ENCODE measurements at regions not wholly inside any gene's neighbourhood (a gene's known extent, or its start where the extent isn't known, plus 50 kb on each side); places are given as distances from the start of the nearest gene placed in this dataset.

- no peak for DNase-seq (ENCODE audit: extremely low spot score)
- Histone ChIP-seq H3K9me3 (no peaks in the 10 kb centered on the region), H3K27me3 (no peaks in the 10 kb centered on the region), H3K36me3 (no peaks in the 10 kb centered on the region), H3K4me1 (peaks cover 10 to 22% (median 13%) of the 10 kb centered on the region in 4 donors), H3K27ac (replicated peaks in 1 of 4) (no peak overlapping the region), H3K4me3 (no peak overlapping the region)
- intact Hi-C loops (cut with DNase I): no loop called here
- 80% methylated on average over 7 of the region's 11 CpGs for WGBS
- no peak for TF ChIP-seq CTCF (IDR thresholded peaks at IDR 0.05)
- TF ChIP-seq EP300 (IDR thresholded peaks at IDR 0.05): no peak
- no peak for TF ChIP-seq POLR2AphosphoS5 (IDR thresholded peaks at IDR 0.05)
- no peak for TF ChIP-seq POLR2A (IDR thresholded peaks at IDR 0.05; ENCODE audit: low read depth)
Measured at GRCh38 chr2:15701341-15701907, 109.8 kb downstream of the DDX1 start.

- DNase-seq (ENCODE audit: extremely low spot score): no peak
- intact Hi-C loops (cut with DNase I): no loop called here
- no peaks in the 10 kb centered on the region for H3K9me3 ChIP-seq
- no peaks in the 10 kb centered on the region for H3K36me3 ChIP-seq
- no peak overlapping the region for H3K27ac ChIP-seq (replicated peaks in 1 of 4)
- no peaks in the 10 kb centered on the region for H3K27me3 ChIP-seq
- peaks cover 10 to 22% (median 13%) of the 10 kb centered on the region in 4 donors for H3K4me1 ChIP-seq
- no peak for TF ChIP-seq POLR2AphosphoS5 (IDR thresholded peaks at IDR 0.05)
- TF ChIP-seq CTCF (IDR thresholded peaks at IDR 0.05): no peak
- TF ChIP-seq EP300 (IDR thresholded peaks at IDR 0.05): no peak
- no peak for TF ChIP-seq POLR2A (IDR thresholded peaks at IDR 0.05; ENCODE audit: low read depth)
- no peak overlapping the region for H3K4me3 ChIP-seq
Measured at GRCh38 chr2:15701991-15702390, 110.3 kb downstream of the DDX1 start.

- no peak for TF ChIP-seq POLR2AphosphoS5 (IDR thresholded peaks at IDR 0.05)
- no peak for TF ChIP-seq POLR2A (IDR thresholded peaks at IDR 0.05; ENCODE audit: low read depth)
- no peak for TF ChIP-seq EP300 (IDR thresholded peaks at IDR 0.05)
- no peak for TF ChIP-seq CTCF (IDR thresholded peaks at IDR 0.05)
Measured at GRCh38 chr2:15702452-15702851, 110.8 kb downstream of the DDX1 start.

GRCh38 chr2:15703365-15703869 is 111.7 kb downstream of the DDX1 start:
- H3K27ac ChIP-seq (replicated peaks in 1 of 4): peak overlapping the region; percentile 21 to 60 (median 46)
- TF ChIP-seq POLR2A (IDR thresholded peaks at IDR 0.05; ENCODE audit: low read depth): no peak
- no peak for TF ChIP-seq POLR2AphosphoS5 (IDR thresholded peaks at IDR 0.05)
- no peak for TF ChIP-seq EP300 (IDR thresholded peaks at IDR 0.05)
- TF ChIP-seq CTCF (IDR thresholded peaks at IDR 0.05): no peak
- H3K4me3 ChIP-seq: no peak overlapping the region
- no peaks in the 10 kb centered on the region for H3K9me3 ChIP-seq
- no peaks in the 10 kb centered on the region for H3K36me3 ChIP-seq
- H3K27me3 ChIP-seq: no peaks in the 10 kb centered on the region
- H3K4me1 ChIP-seq: peaks cover 10 to 22% (median 13%) of the 10 kb centered on the region in 4 donors
- WGBS: 77% methylated on average over 1 of the region's 1 CpG
- intact Hi-C loops (cut with DNase I): no loop called here
- no peak for DNase-seq (ENCODE audit: extremely low spot score)

More at GRCh38 chr2:15702452-15702851, 110.8 kb downstream of the DDX1 start:
- DNase-seq (ENCODE audit: extremely low spot score): no peak
- intact Hi-C loops (cut with DNase I): no loop called here
- WGBS: 83% methylated on average over 4 of the region's 4 CpGs
- Histone ChIP-seq H3K36me3 (no peaks in the 10 kb centered on the region), H3K4me3 (no peak overlapping the region), H3K27ac (replicated peaks in 1 of 4) (no peak overlapping the region), H3K27me3 (no peaks in the 10 kb centered on the region), H3K9me3 (no peaks in the 10 kb centered on the region), H3K4me1 (peaks cover 10 to 22% (median 13%) of the 10 kb centered on the region in 4 donors)

Measured in esophagus muscularis mucosa (tissue), 4 donors.